GM12892 (cell line): ENCODE measurements at regions not wholly inside any gene's neighbourhood (a gene's known extent, or its start where the extent isn't known, plus 50 kb on each side); places are given as distances from the start of the nearest gene placed in this dataset.

Experiments
- POLR2A ChIP-seq: IDR thresholded peaks from 2 replicates; pipeline ENCODE4 v1.6.1; 2011; ENCODE audit warnings: low read depth, low read length, control low read depth
- POLR2AphosphoS5 ChIP-seq: IDR thresholded peaks from 2 replicates; pipeline ENCODE4 v1.6.1; 2011; ENCODE audit warnings: low read depth, low read length, control low read depth
- TAF1 ChIP-seq: IDR thresholded peaks from 2 replicates; pipeline ENCODE4 v1.6.1; 2011; ENCODE audit warnings: low read depth, mild to moderate bottlenecking, control low read depth, low read length, borderline replicate concordance

DNA sequence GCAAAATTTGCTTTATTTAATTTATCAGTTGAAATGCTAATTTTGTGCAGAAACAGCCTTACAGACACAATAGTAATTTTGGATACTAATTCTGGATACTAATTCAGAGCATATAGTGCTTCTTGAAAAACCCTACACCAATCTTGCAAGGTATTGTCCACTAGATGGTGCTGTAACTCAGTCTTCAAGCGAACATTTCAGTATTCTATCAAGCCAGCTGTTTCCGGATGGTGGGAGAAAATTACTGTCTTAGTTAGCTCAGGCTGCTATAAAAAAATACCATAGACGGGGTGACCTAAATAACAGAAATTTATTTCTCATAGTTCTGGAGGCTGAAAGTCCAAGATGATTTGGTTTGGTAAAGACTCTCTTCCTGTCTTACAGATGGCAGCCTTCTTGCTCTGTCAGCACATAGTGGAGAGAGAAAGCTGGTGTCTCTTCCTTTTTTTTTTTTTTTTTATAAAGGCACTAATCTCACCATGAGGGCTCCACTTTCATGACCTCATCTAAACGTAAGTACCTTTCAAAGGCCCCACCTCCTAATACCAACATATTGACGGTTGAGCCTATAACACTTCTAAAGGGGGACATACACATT is 1306.5 kb upstream of the CDH9 start:
- TF ChIP-seq POLR2AphosphoS5 (no peak), POLR2A (no peak), TAF1 (no peak)
